H1 (cell line): ENCODE measurements at regions not wholly inside any gene's neighbourhood (a gene's known extent, or its start where the extent isn't known, plus 50 kb on each side); places are given as distances from the start of the nearest gene placed in this dataset.

Experiments
- CTCF ChIA-PET: fragments of 300-600 bp; sonication (Branson Sonifier 250); formaldehyde crosslinking; loops from one replicate; lab custom pipeline; 2021; ENCODE audit not compliant: partially characterized antibody; lab: Charles Lee
- POLR2A ChIA-PET: fragments of 300-600 bp; sonication (Branson Sonifier 250); formaldehyde crosslinking; loops from one replicate; lab custom pipeline; 2021; ENCODE audit warnings: inconsistent platforms; ENCODE audit not compliant: partially characterized antibody; lab: Charles Lee
- DNase-seq, 2 experiments: peaks; one replicate each; pipeline versions ENCODE4 v3.0.0 to v3.0.0-alpha.2; 2010 to 2022; ENCODE audit warnings: low spot score in 2 of 2, low read depth in 1 of 2, mixed read lengths in 1 of 2
- FAIRE-seq: peaks from 2 replicates; lab custom pipeline; 2011; peaks lifted over from hg19 to GRCh38; lab: Jason Lieb, UNC
- H2AFZ ChIP-seq: 2 replicates; pipeline ENCODE4 v1.8.1; 2012; ENCODE audit warnings: low read length, inconsistent platforms
- H2AK5ac ChIP-seq: 2 replicates; pipeline ENCODE4 v1.6.1; 2013; ENCODE audit warnings: low read depth, low read length
- H2BK120ac ChIP-seq: replicated peaks from 2 replicates; pipeline ENCODE3; 2013; ENCODE audit warnings: low read depth, low read length, inconsistent platforms
- H2BK12ac ChIP-seq: 2 replicates; pipeline ENCODE4 v1.6.1; 2013; ENCODE audit warnings: low read depth, low read length
- H2BK15ac ChIP-seq: 2 replicates; pipeline ENCODE4 v1.6.1; 2013; ENCODE audit warnings: low read length
- H2BK20ac ChIP-seq: 2 replicates; pipeline ENCODE4 v1.6.1; 2013; ENCODE audit warnings: low read length
- H2BK5ac ChIP-seq: 2 replicates; pipeline ENCODE4 v1.6.1; 2013; ENCODE audit warnings: low read depth, low read length
- H3K14ac ChIP-seq: 2 replicates; pipeline ENCODE4 v1.6.1; 2013; ENCODE audit warnings: inconsistent platforms; ENCODE audit not compliant: insufficient read length
- H3K18ac ChIP-seq: 2 replicates; pipeline ENCODE4 v1.6.1; 2013; ENCODE audit warnings: low read length; ENCODE audit errors: extremely low read depth
- H3K23ac ChIP-seq: 2 replicates; pipeline ENCODE4 v1.6.1; 2013; ENCODE audit warnings: inconsistent platforms; ENCODE audit not compliant: insufficient read length
- H3K23me2 ChIP-seq: 2 replicates; pipeline ENCODE4 v1.6.1; 2013; ENCODE audit warnings: low read depth, low read length
- H3K27ac ChIP-seq: 2 replicates; pipeline ENCODE4 v1.6.1; 2011; ENCODE audit warnings: low read depth, low read length, inconsistent platforms
- H3K27me3 ChIP-seq, 4 experiments: replicated peaks in 1 of 4; 1 replicate in 1 of 4; 2 replicates in 3 of 4; pipeline versions ENCODE4 v1.6.1 to v1.8.1; 2011 to 2013; ENCODE audit warnings: low read length in 3 of 4, mild to moderate bottlenecking in 3 of 4, inconsistent platforms in 2 of 4, mixed read lengths in 2 of 4, moderate library complexity in 1 of 4; ENCODE audit not compliant: control insufficient read depth in 3 of 4, insufficient read depth in 3 of 4; ENCODE audit errors: extremely low read depth in 1 of 4
- H3K36me3 ChIP-seq, 4 experiments: 2 replicates each; pipeline versions ENCODE4 v1.6.1 to v1.8.1; 2011 to 2013; ENCODE audit warnings: mild to moderate bottlenecking in 4 of 4, low read length in 3 of 4, moderate library complexity in 2 of 4, control low read depth in 1 of 4, inconsistent platforms in 1 of 4; ENCODE audit not compliant: insufficient read depth in 4 of 4, control insufficient read depth in 2 of 4
- H3K4ac ChIP-seq: replicated peaks from 2 replicates; pipeline ENCODE3; 2013; ENCODE audit warnings: low read length, low read depth, mixed read lengths, inconsistent platforms; ENCODE audit not compliant: insufficient read length
- H3K4me1 ChIP-seq, 4 experiments: replicated peaks in 1 of 4; 1 replicate in 1 of 4; 2 replicates in 3 of 4; pipeline versions ENCODE4 v1.6.1 to v1.8.1; 2011 to 2013; ENCODE audit warnings: low read length in 3 of 4, inconsistent platforms in 2 of 4, mixed read lengths in 1 of 4; ENCODE audit not compliant: insufficient read depth in 4 of 4, control insufficient read depth in 3 of 4
- H3K4me2 ChIP-seq, 2 experiments: 2 replicates each; pipeline versions ENCODE4 v1.6.1 to v1.8.1; 2011 to 2013; ENCODE audit warnings: low read depth in 2 of 2, low read length in 2 of 2, control low read depth in 1 of 2, inconsistent platforms in 1 of 2, mild to moderate bottlenecking in 1 of 2; ENCODE audit not compliant: insufficient read depth in 1 of 2
- H3K4me3 ChIP-seq, 4 experiments: fragments of 200-600, 300-600 bp in 1 of 4; sonication (generic), shearing (Covaris generic), sonication (Bioruptor Twin) in 1 of 4; 2 replicates each; pipeline versions ENCODE4 v1.5.1 to v1.8.1; 2011 to 2016; ENCODE audit warnings: low read length in 4 of 4, low read depth in 3 of 4, control low read depth in 2 of 4, inconsistent platforms in 2 of 4, mild to moderate bottlenecking in 2 of 4, mixed read lengths in 1 of 4, moderate library complexity in 1 of 4; ENCODE audit not compliant: insufficient read depth in 2 of 4; ENCODE audit errors: extremely low read depth in 1 of 4
- H3K56ac ChIP-seq: replicated peaks from 2 replicates; pipeline ENCODE3; 2013; ENCODE audit warnings: low read depth, mild to moderate bottlenecking, mixed read lengths, low read length, inconsistent platforms; ENCODE audit not compliant: insufficient read length
- H3K79me1 ChIP-seq: 2 replicates; pipeline ENCODE4 v1.6.1; 2013; ENCODE audit warnings: low read depth, low read length, control low read depth
- H3K79me2 ChIP-seq, 2 experiments: 2 replicates each; pipeline versions ENCODE4 v1.6.1 to v1.8.1; 2012 to 2013; ENCODE audit warnings: low read length in 2 of 2, mild to moderate bottlenecking in 2 of 2, inconsistent platforms in 1 of 2; ENCODE audit not compliant: insufficient read depth in 2 of 2, control insufficient read depth in 1 of 2
- H3K9ac ChIP-seq, 4 experiments: replicated peaks in 1 of 4; 1 replicate in 1 of 4; 2 replicates in 3 of 4; pipeline versions ENCODE4 v1.6.1 to v1.8.1; 2011 to 2013; ENCODE audit warnings: low read depth in 3 of 4, low read length in 3 of 4, control low read depth in 2 of 4, mild to moderate bottlenecking in 2 of 4, moderate library complexity in 2 of 4, inconsistent platforms in 1 of 4; ENCODE audit errors: extremely low read depth in 1 of 4
- H3K9me3 ChIP-seq, 2 experiments: 2 replicates each; pipeline versions ENCODE4 v1.6.1 to v1.8.1; 2012 to 2013; ENCODE audit warnings: mild to moderate bottlenecking in 2 of 2, moderate library complexity in 2 of 2, control low read depth in 1 of 2, inconsistent platforms in 1 of 2, low read depth in 1 of 2, low read length in 1 of 2, mixed read lengths in 1 of 2; ENCODE audit not compliant: insufficient read depth in 2 of 2
- H4K20me1 ChIP-seq, 2 experiments: replicated peaks in 1 of 2; 2 replicates each; pipeline versions ENCODE3 to v1.8.1; 2011 to 2013; ENCODE audit warnings: inconsistent platforms in 2 of 2, low read length in 2 of 2, mild to moderate bottlenecking in 1 of 2; ENCODE audit not compliant: insufficient read depth in 2 of 2, control insufficient read depth in 1 of 2
- H4K5ac ChIP-seq: 2 replicates; pipeline ENCODE4 v1.6.1; 2013; ENCODE audit warnings: low read length, low read depth, mixed read lengths, inconsistent platforms; ENCODE audit not compliant: insufficient read length
- H4K8ac ChIP-seq: 2 replicates; pipeline ENCODE4 v1.8.0; 2013; ENCODE audit warnings: mild to moderate bottlenecking, moderate library complexity, low read length, inconsistent platforms; ENCODE audit not compliant: insufficient read depth; ENCODE audit errors: extremely low read depth
- H4K91ac ChIP-seq: replicated peaks from 2 replicates; pipeline ENCODE3; 2013; ENCODE audit warnings: low read length, mixed read lengths, inconsistent platforms; ENCODE audit not compliant: insufficient read length
- CHD1 ChIP-seq: IDR thresholded peaks from 2 replicates; pipeline ENCODE4 v1.6.1; 2012; ENCODE audit warnings: low read depth, low read length, improper control_type of control experiment
- CTBP2 ChIP-seq: IDR thresholded peaks from 2 replicates; pipeline ENCODE4 v1.7.0; 2011; ENCODE audit warnings: borderline replicate concordance, mild to moderate bottlenecking, moderate library complexity, mixed read lengths, low read length; ENCODE audit not compliant: insufficient read depth, insufficient read length
- JUN ChIP-seq: IDR thresholded peaks from 2 replicates; pipeline ENCODE4 v1.6.1; 2011; ENCODE audit warnings: low read depth, mild to moderate bottlenecking, improper control_type of control experiment, low read length
- POLR2A ChIP-seq, 2 experiments: IDR thresholded peaks; 1 replicate in 1 of 2; 2 replicates in 1 of 2; pipeline ENCODE4 v1.6.1; 2011; ENCODE audit warnings: low read depth in 2 of 2, low read length in 2 of 2, mild to moderate bottlenecking in 2 of 2; ENCODE audit errors: control extremely low read depth in 1 of 2
- RBBP5 ChIP-seq: IDR thresholded peaks from 2 replicates; pipeline ENCODE4 v1.7.1; 2012; ENCODE audit warnings: low read depth, mild to moderate bottlenecking, inconsistent platforms, low read length, moderate library complexity, borderline replicate concordance
- TAF7 ChIP-seq: optimal IDR thresholded peaks from 2 replicates; pipeline ENCODE3; 2011; ENCODE audit warnings: low read depth, mild to moderate bottlenecking, inconsistent platforms, low read length, moderate library complexity, borderline replicate concordance
- WGBS, 2 experiments: shearing (Covaris generic) in 1 of 2; methylation state at CpG; one replicate each; pipeline versions ENCODE4 v1.1.6 to v1.1.7; 2013 to 2015; ENCODE audit warnings: low lambda C conversion rate in 2 of 2, mixed read lengths in 2 of 2, inconsistent platforms in 1 of 2, low coverage in 1 of 2, missing lambda C conversion rate in 1 of 2; ENCODE audit not compliant: insufficient replicate concordance in 2 of 2, insufficient coverage in 1 of 2, insufficient read length in 1 of 2; ENCODE audit errors: extremely low coverage in 1 of 2, missing lambda C conversion rate in 1 of 2; 5-methylcytosine and 5-hydroxymethylcytosine counted together
- TF ChIP-seq, protein P1 (sequence below): IDR thresholded peaks from 2 replicates; pipeline ENCODE4 v1.6.1; 2011; ENCODE audit warnings: low read length, improper control_type of control experiment
- TF ChIP-seq, protein P2 (sequence below), 3 experiments: IDR thresholded peaks; 1 replicate in 2 of 3; 2 replicates in 1 of 3; pipeline versions ENCODE4 v1.5.1 to v1.6.1; 2011; ENCODE audit warnings: low read length in 3 of 3, mild to moderate bottlenecking in 3 of 3, inconsistent platforms in 2 of 3, low read depth in 1 of 3, moderate library complexity in 1 of 3; ENCODE audit not compliant: insufficient read depth in 1 of 3; ENCODE audit errors: control extremely low read depth in 1 of 3

- H3K27ac ChIP-seq: no peak overlapping the region
- H4K8ac ChIP-seq: no peak overlapping the region
- no peaks in the 10 kb centered on the region for H3K79me2 ChIP-seq
- no peak overlapping the region for H4K5ac ChIP-seq
- H3K18ac ChIP-seq: no peak overlapping the region
- H2BK20ac ChIP-seq: no peak overlapping the region
- H2AK5ac ChIP-seq: no peak overlapping the region
- H3K9me3 ChIP-seq: no peaks in the 10 kb centered on the region
- H2BK120ac ChIP-seq: no peak overlapping the region
- CTCF ChIA-PET: interaction anchor here (1.0 to 2.8 kb wide), 11 partner anchors 8 to 133 kb away, joined by 3 to 16 read pairs (median 4); no protein-coding TSS in a partner anchor
- H3K36me3 ChIP-seq: no peaks in the 10 kb centered on the region
- no peak overlapping the region for H2BK15ac ChIP-seq
- H2BK5ac ChIP-seq: no peak overlapping the region
- no peaks in the 10 kb centered on the region for H3K79me1 ChIP-seq
- H3K23me2 ChIP-seq: no peaks in the 10 kb centered on the region
- no peak overlapping the region for H2AFZ ChIP-seq
- no peaks in the 10 kb centered on the region for H4K20me1 ChIP-seq
- H4K91ac ChIP-seq: no peak overlapping the region
- no peak overlapping the region for H3K23ac ChIP-seq
- FAIRE-seq: no peak
- no peak overlapping the region for H3K4me2 ChIP-seq
- TF ChIP-seq CTBP2 (no peak), CHD1 (no peak), JUN (no peak), POLR2A (IDR thresholded peaks at IDR 0.05; ENCODE audit: control extremely low read depth in 1 of 2, low read depth in 2 of 2, low read length in 2 of 2) (no peak), RBBP5 (no peak), TAF7 (no peak)
- TF ChIP-seq, protein P1, sequence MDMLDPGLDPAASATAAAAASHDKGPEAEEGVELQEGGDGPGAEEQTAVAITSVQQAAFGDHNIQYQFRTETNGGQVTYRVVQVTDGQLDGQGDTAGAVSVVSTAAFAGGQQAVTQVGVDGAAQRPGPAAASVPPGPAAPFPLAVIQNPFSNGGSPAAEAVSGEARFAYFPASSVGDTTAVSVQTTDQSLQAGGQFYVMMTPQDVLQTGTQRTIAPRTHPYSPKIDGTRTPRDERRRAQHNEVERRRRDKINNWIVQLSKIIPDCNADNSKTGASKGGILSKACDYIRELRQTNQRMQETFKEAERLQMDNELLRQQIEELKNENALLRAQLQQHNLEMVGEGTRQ: no peak
- TF ChIP-seq, protein P2, sequence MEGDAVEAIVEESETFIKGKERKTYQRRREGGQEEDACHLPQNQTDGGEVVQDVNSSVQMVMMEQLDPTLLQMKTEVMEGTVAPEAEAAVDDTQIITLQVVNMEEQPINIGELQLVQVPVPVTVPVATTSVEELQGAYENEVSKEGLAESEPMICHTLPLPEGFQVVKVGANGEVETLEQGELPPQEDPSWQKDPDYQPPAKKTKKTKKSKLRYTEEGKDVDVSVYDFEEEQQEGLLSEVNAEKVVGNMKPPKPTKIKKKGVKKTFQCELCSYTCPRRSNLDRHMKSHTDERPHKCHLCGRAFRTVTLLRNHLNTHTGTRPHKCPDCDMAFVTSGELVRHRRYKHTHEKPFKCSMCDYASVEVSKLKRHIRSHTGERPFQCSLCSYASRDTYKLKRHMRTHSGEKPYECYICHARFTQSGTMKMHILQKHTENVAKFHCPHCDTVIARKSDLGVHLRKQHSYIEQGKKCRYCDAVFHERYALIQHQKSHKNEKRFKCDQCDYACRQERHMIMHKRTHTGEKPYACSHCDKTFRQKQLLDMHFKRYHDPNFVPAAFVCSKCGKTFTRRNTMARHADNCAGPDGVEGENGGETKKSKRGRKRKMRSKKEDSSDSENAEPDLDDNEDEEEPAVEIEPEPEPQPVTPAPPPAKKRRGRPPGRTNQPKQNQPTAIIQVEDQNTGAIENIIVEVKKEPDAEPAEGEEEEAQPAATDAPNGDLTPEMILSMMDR (IDR thresholded peaks at IDR 0.05; ENCODE audit: control extremely low read depth in 1 of 3, insufficient read depth in 1 of 3, low read depth in 1 of 3, low read length in 3 of 3): no peak
- TF ChIP-seq, all 59 proteins: peak for 0
- POLR2A ChIA-PET: interaction anchor here (1.7 kb wide), 1 partner anchor 34 kb away, joined by 4 read pairs; no protein-coding TSS in a partner anchor
- no peak overlapping the region for H3K4ac ChIP-seq
- no peak overlapping the region for H3K4me3 ChIP-seq
- H3K9ac ChIP-seq: no peak overlapping the region
- H3K56ac ChIP-seq: no peak overlapping the region
- no peaks in the 10 kb centered on the region for H3K4me1 ChIP-seq
- no peak overlapping the region for H3K14ac ChIP-seq
- WGBS, 2 experiments: 97% methylated on average over 8 of the region's 8 CpGs; no CpG with 5 or more reads in 1 of the 2 experiments
- no peak for DNase-seq
- no peak overlapping the region for H2BK12ac ChIP-seq
- no peaks in the 10 kb centered on the region for H3K27me3 ChIP-seq
These were observed 71.9 kb upstream of the SRRM3 start for GRCh38 chr7:76129836-76130235.
